ENCODE measurements at regions not wholly inside any gene's neighbourhood (a gene's known extent, or its start where the extent isn't known, plus 50 kb on each side); places are given as distances from the start of the nearest gene placed in this dataset.

- no peak overlapping the region for H3K4me3 ChIP-seq (ENCODE audit: low read depth in 1 of 5, low read length in 5 of 5)
- no peaks in the 10 kb centered on the region for H3K27me3 ChIP-seq (ENCODE audit: control insufficient read depth in 5 of 5, insufficient read depth in 4 of 5, low read length in 5 of 5)
- no peak overlapping the region for H3K9ac ChIP-seq (ENCODE audit: low read length in 5 of 5)
- no peaks in the 10 kb centered on the region for H3K36me3 ChIP-seq (ENCODE audit: control insufficient read depth in 5 of 5, insufficient read depth in 5 of 5, low read length in 5 of 5)
- H3K9me3 ChIP-seq (ENCODE audit: control insufficient read depth in 5 of 5, low read length in 5 of 5), result no peaks in the 10 kb centered on the region
- no peaks in the 10 kb centered on the region for H3K4me1 ChIP-seq (ENCODE audit: control insufficient read depth in 5 of 5, insufficient read depth in 5 of 5, low read length in 5 of 5)
- no peak overlapping the region for H3K27ac ChIP-seq (ENCODE audit: low read depth, low read length)
Observed at GRCh38 chr4:12949719-12950490, 534.2 kb downstream of the RAB28 start.

GRCh38 chr4:12943069-12943468, 541.1 kb downstream of the RAB28 start:
- Histone ChIP-seq H3K36me3 (ENCODE audit: control insufficient read depth in 5 of 5, insufficient read depth in 5 of 5, low read length in 5 of 5) (no peaks in the 10 kb centered on the region), H3K9ac (ENCODE audit: low read length in 5 of 5) (no peak overlapping the region), H3K4me1 (ENCODE audit: control insufficient read depth in 5 of 5, insufficient read depth in 5 of 5, low read length in 5 of 5) (no peaks in the 10 kb centered on the region), H3K27ac (ENCODE audit: low read depth, low read length) (no peak overlapping the region), H3K27me3 (ENCODE audit: control insufficient read depth in 5 of 5, insufficient read depth in 4 of 5, low read length in 5 of 5) (no peaks in the 10 kb centered on the region), H3K4me3 (ENCODE audit: low read depth in 1 of 5, low read length in 5 of 5) (no peak overlapping the region), H3K9me3 (ENCODE audit: control insufficient read depth in 5 of 5, low read length in 5 of 5) (no peaks in the 10 kb centered on the region)

GRCh38 chr4:12933760-12934221, 550.3 kb downstream of the RAB28 start:
- H3K36me3 ChIP-seq (ENCODE audit: control insufficient read depth in 5 of 5, insufficient read depth in 5 of 5, low read length in 5 of 5), result no peaks in the 10 kb centered on the region
- H3K27ac ChIP-seq (ENCODE audit: low read depth, low read length), result no peak overlapping the region

GRCh38 chr4:12932203-12932788, 551.8 kb downstream of the RAB28 start:
- no peak overlapping the region for H3K27ac ChIP-seq (ENCODE audit: low read depth, low read length)
- no peak overlapping the region for H3K9ac ChIP-seq (ENCODE audit: low read length in 5 of 5)
- no peaks in the 10 kb centered on the region for H3K4me1 ChIP-seq (ENCODE audit: control insufficient read depth in 5 of 5, insufficient read depth in 5 of 5, low read length in 5 of 5)
- H3K4me3 ChIP-seq (ENCODE audit: low read depth in 1 of 5, low read length in 5 of 5), result no peak overlapping the region
- H3K27me3 ChIP-seq (ENCODE audit: control insufficient read depth in 5 of 5, insufficient read depth in 4 of 5, low read length in 5 of 5), result no peaks in the 10 kb centered on the region
- no peaks in the 10 kb centered on the region for H3K36me3 ChIP-seq (ENCODE audit: control insufficient read depth in 5 of 5, insufficient read depth in 5 of 5, low read length in 5 of 5)
- H3K9me3 ChIP-seq (ENCODE audit: control insufficient read depth in 5 of 5, low read length in 5 of 5), result peaks cover 0 to 2% (median 0%) of the 10 kb centered on the region in 5 donors

More at GRCh38 chr4:12933760-12934221, 550.3 kb downstream of the RAB28 start:
- Histone ChIP-seq H3K4me3 (ENCODE audit: low read depth in 1 of 5, low read length in 5 of 5) (no peak overlapping the region), H3K9me3 (ENCODE audit: control insufficient read depth in 5 of 5, low read length in 5 of 5) (peaks cover 0 to 2% (median 0%) of the 10 kb centered on the region in 5 donors), H3K4me1 (ENCODE audit: control insufficient read depth in 5 of 5, insufficient read depth in 5 of 5, low read length in 5 of 5) (no peaks in the 10 kb centered on the region), H3K9ac (ENCODE audit: low read length in 5 of 5) (no peak overlapping the region), H3K27me3 (ENCODE audit: control insufficient read depth in 5 of 5, insufficient read depth in 4 of 5, low read length in 5 of 5) (no peaks in the 10 kb centered on the region)

GRCh38 chr4:12929784-12930183, 554.4 kb downstream of the RAB28 start:
- no peaks in the 10 kb centered on the region for H3K36me3 ChIP-seq (ENCODE audit: control insufficient read depth in 5 of 5, insufficient read depth in 5 of 5, low read length in 5 of 5)
- no peak overlapping the region for H3K27ac ChIP-seq (ENCODE audit: low read depth, low read length)
- no peaks in the 10 kb centered on the region for H3K9me3 ChIP-seq (ENCODE audit: control insufficient read depth in 5 of 5, low read length in 5 of 5)
- H3K4me3 ChIP-seq (ENCODE audit: low read depth in 1 of 5, low read length in 5 of 5), result no peak overlapping the region
- H3K27me3 ChIP-seq (ENCODE audit: control insufficient read depth in 5 of 5, insufficient read depth in 4 of 5, low read length in 5 of 5), result no peaks in the 10 kb centered on the region
- no peak overlapping the region for H3K9ac ChIP-seq (ENCODE audit: low read length in 5 of 5)
- no peaks in the 10 kb centered on the region for H3K4me1 ChIP-seq (ENCODE audit: control insufficient read depth in 5 of 5, insufficient read depth in 5 of 5, low read length in 5 of 5)

GRCh38 chr4:12928751-12929150, 555.4 kb downstream of the RAB28 start:
- Histone ChIP-seq H3K9ac (ENCODE audit: low read length in 5 of 5) (no peak overlapping the region), H3K9me3 (ENCODE audit: control insufficient read depth in 5 of 5, low read length in 5 of 5) (no peaks in the 10 kb centered on the region), H3K4me1 (ENCODE audit: control insufficient read depth in 5 of 5, insufficient read depth in 5 of 5, low read length in 5 of 5) (no peaks in the 10 kb centered on the region), H3K27ac (ENCODE audit: low read depth, low read length) (no peak overlapping the region), H3K27me3 (ENCODE audit: control insufficient read depth in 5 of 5, insufficient read depth in 4 of 5, low read length in 5 of 5) (no peaks in the 10 kb centered on the region), H3K36me3 (ENCODE audit: control insufficient read depth in 5 of 5, insufficient read depth in 5 of 5, low read length in 5 of 5) (no peaks in the 10 kb centered on the region), H3K4me3 (ENCODE audit: low read depth in 1 of 5, low read length in 5 of 5) (no peak overlapping the region)

- no peak overlapping the region for H3K9ac ChIP-seq (ENCODE audit: low read length in 5 of 5)
- no peaks in the 10 kb centered on the region for H3K4me1 ChIP-seq (ENCODE audit: control insufficient read depth in 5 of 5, insufficient read depth in 5 of 5, low read length in 5 of 5)
- H3K27ac ChIP-seq (ENCODE audit: low read depth, low read length), result no peak overlapping the region
- H3K36me3 ChIP-seq (ENCODE audit: control insufficient read depth in 5 of 5, insufficient read depth in 5 of 5, low read length in 5 of 5), result no peaks in the 10 kb centered on the region
- H3K9me3 ChIP-seq (ENCODE audit: control insufficient read depth in 5 of 5, low read length in 5 of 5), result no peaks in the 10 kb centered on the region
- no peaks in the 10 kb centered on the region for H3K27me3 ChIP-seq (ENCODE audit: control insufficient read depth in 5 of 5, insufficient read depth in 4 of 5, low read length in 5 of 5)
- H3K4me3 ChIP-seq (ENCODE audit: low read depth in 1 of 5, low read length in 5 of 5), result no peak overlapping the region
Observed at GRCh38 chr4:12926189-12927066, 557.7 kb downstream of the RAB28 start.

- no peaks in the 10 kb centered on the region for H3K4me1 ChIP-seq (ENCODE audit: control insufficient read depth in 5 of 5, insufficient read depth in 5 of 5, low read length in 5 of 5)
- H3K27me3 ChIP-seq (ENCODE audit: control insufficient read depth in 5 of 5, insufficient read depth in 4 of 5, low read length in 5 of 5), result no peaks in the 10 kb centered on the region
- no peaks in the 10 kb centered on the region for H3K9me3 ChIP-seq (ENCODE audit: control insufficient read depth in 5 of 5, low read length in 5 of 5)
- H3K36me3 ChIP-seq (ENCODE audit: control insufficient read depth in 5 of 5, insufficient read depth in 5 of 5, low read length in 5 of 5), result no peaks in the 10 kb centered on the region
- no peak overlapping the region for H3K9ac ChIP-seq (ENCODE audit: low read length in 5 of 5)
- H3K4me3 ChIP-seq (ENCODE audit: low read depth in 1 of 5, low read length in 5 of 5), result no peak overlapping the region
- H3K27ac ChIP-seq (ENCODE audit: low read depth, low read length), result no peak overlapping the region
Observed at GRCh38 chr4:12924728-12925320, 559.3 kb downstream of the RAB28 start.

- Histone ChIP-seq H3K9me3 (ENCODE audit: control insufficient read depth in 5 of 5, low read length in 5 of 5) (no peaks in the 10 kb centered on the region), H3K36me3 (ENCODE audit: control insufficient read depth in 5 of 5, insufficient read depth in 5 of 5, low read length in 5 of 5) (no peaks in the 10 kb centered on the region), H3K27me3 (ENCODE audit: control insufficient read depth in 5 of 5, insufficient read depth in 4 of 5, low read length in 5 of 5) (no peaks in the 10 kb centered on the region), H3K9ac (ENCODE audit: low read length in 5 of 5) (no peak overlapping the region), H3K27ac (ENCODE audit: low read depth, low read length) (no peak overlapping the region), H3K4me1 (ENCODE audit: control insufficient read depth in 5 of 5, insufficient read depth in 5 of 5, low read length in 5 of 5) (no peaks in the 10 kb centered on the region), H3K4me3 (ENCODE audit: low read depth in 1 of 5, low read length in 5 of 5) (no peak overlapping the region)
Observed at GRCh38 chr4:12924253-12924652, 559.9 kb downstream of the RAB28 start.

All from subcutaneous abdominal adipose tissue (tissue), 5 donors.